SU-DHL-6 (cell line): ENCODE measurements at regions not wholly inside any gene's neighbourhood (a gene's known extent, or its start where the extent isn't known, plus 50 kb on each side); places are given as distances from the start of the nearest gene placed in this dataset.

ENCODE experiments used
- H2AFZ ChIP-seq: fragments of 200-600 bp; sonication (generic); 2 replicates; pipeline ENCODE4 v1.6.1; 2014; ENCODE audit warnings: low read depth, mild to moderate bottlenecking, moderate library complexity, mixed read lengths, antibody characterized with exemption, low read length; ENCODE audit not compliant: severe bottlenecking
- H3F3A ChIP-seq: fragments of 200-600 bp; shearing (Covaris generic); 2 replicates; pipeline ENCODE4 v1.6.0; 2016; ENCODE audit warnings: antibody characterized with exemption, mild to moderate bottlenecking; ENCODE audit not compliant: insufficient read depth
- H3K27ac ChIP-seq: fragments of 200-600 bp; sonication (generic); 2 replicates; pipeline ENCODE4 v1.5.1; 2016; ENCODE audit warnings: low read depth, mild to moderate bottlenecking, low read length, moderate library complexity, mixed read lengths
- H3K27me3 ChIP-seq: fragments of 200-600 bp; sonication (generic), shearing (Covaris generic); 2 replicates; pipeline ENCODE4 v1.6.0; 2014; ENCODE audit warnings: mild to moderate bottlenecking, low read length
- H3K36me3 ChIP-seq: fragments of 200-600 bp; sonication (generic); 2 replicates; pipeline ENCODE4 v1.6.1; 2014; ENCODE audit warnings: mild to moderate bottlenecking, low read length, mixed read lengths
- H3K4me2 ChIP-seq: fragments of 300-600, 200-600 bp; shearing (Covaris generic), sonication (generic); 2 replicates; pipeline ENCODE4 v1.6.0; 2014; ENCODE audit warnings: low read length, low read depth, mild to moderate bottlenecking; ENCODE audit not compliant: poor library complexity, severe bottlenecking
- H3K4me3 ChIP-seq: fragments of 200-600 bp; sonication (generic); 2 replicates; pipeline ENCODE4 v1.5.1; 2014; ENCODE audit warnings: antibody characterized with exemption, low read length, mild to moderate bottlenecking, mixed read lengths; ENCODE audit not compliant: insufficient read depth, poor library complexity, severe bottlenecking
- H3K79me2 ChIP-seq: fragments of 200-600 bp; sonication (generic); 2 replicates; pipeline ENCODE4 v1.6.1; 2014; ENCODE audit warnings: mild to moderate bottlenecking, low read length, moderate library complexity; ENCODE audit not compliant: insufficient read depth
- H3K9ac ChIP-seq: fragments of 200-600 bp; sonication (generic); 2 replicates; pipeline ENCODE4 v1.7.0; 2014; ENCODE audit warnings: mild to moderate bottlenecking, low read length
- H3K9me2 ChIP-seq: fragments of 200-600 bp; sonication (generic); replicated peaks from 2 replicates; pipeline ENCODE4 v1.6.1; 2014; ENCODE audit warnings: low read length; ENCODE audit not compliant: insufficient read depth
- H3K9me3 ChIP-seq: fragments of 200-600 bp; sonication (generic); 2 replicates; pipeline ENCODE4 v1.6.1; 2014; ENCODE audit warnings: low read length, mixed read lengths; ENCODE audit not compliant: insufficient read depth
- H4K20me1 ChIP-seq: fragments of 200-600 bp; sonication (generic); 2 replicates; pipeline ENCODE4 v1.6.1; 2014; ENCODE audit warnings: low read depth, mild to moderate bottlenecking, antibody characterized with exemption, low read length, moderate library complexity, mixed read lengths
- EZH2phosphoT487 ChIP-seq: fragments of 200-600 bp; sonication (generic), shearing (Covaris generic); conservative IDR thresholded peaks from 2 replicates; pipeline ENCODE4 v1.6.1; 2018; ENCODE audit warnings: mild to moderate bottlenecking, antibody characterized with exemption, low read length, moderate library complexity, mixed read lengths
- TF ChIP-seq, protein P1 (sequence below): fragments of 200-600 bp; sonication (generic); IDR thresholded peaks from one replicate; pipeline ENCODE4 v1.5.1; 2017; ENCODE audit warnings: antibody characterized with exemption, mild to moderate bottlenecking, low read length, moderate library complexity; ENCODE audit not compliant: insufficient read depth, poor library complexity, severe bottlenecking

DNA sequence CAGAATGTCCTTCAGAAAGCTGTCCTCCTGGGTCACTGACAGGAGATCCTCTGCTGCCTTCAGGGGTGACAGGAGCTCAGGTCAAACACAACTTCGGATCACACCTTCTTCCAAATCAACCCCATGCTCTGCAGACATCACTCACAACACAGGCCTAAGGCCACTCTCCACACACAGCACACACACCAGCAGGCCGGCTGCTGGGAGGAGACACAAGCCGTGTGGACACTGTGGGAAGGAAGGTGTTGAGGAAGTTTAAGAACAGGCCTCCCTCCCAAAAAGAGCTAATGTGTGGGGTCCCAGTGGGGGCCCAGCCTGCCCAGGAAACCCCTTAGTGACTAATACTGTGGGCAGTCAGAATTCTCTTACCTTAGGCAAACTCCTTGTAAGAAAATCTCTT, 290.3 kb upstream of the ID2 start:
- Histone ChIP-seq H3K9me2 (no peaks in the 10 kb centered on the region), H3K27ac (no peak overlapping the region), H2AFZ (no peak overlapping the region), H3F3A (no peaks in the 10 kb centered on the region), H3K9me3 (no peaks in the 10 kb centered on the region), H3K4me2 (no peak overlapping the region), H3K4me3 (no peak overlapping the region), H3K9ac (no peak overlapping the region), H3K27me3 (no peaks in the 10 kb centered on the region), H3K79me2 (no peaks in the 10 kb centered on the region), H4K20me1 (no peaks in the 10 kb centered on the region), H3K36me3 (no peaks in the 10 kb centered on the region)
- TF ChIP-seq, protein P1, sequence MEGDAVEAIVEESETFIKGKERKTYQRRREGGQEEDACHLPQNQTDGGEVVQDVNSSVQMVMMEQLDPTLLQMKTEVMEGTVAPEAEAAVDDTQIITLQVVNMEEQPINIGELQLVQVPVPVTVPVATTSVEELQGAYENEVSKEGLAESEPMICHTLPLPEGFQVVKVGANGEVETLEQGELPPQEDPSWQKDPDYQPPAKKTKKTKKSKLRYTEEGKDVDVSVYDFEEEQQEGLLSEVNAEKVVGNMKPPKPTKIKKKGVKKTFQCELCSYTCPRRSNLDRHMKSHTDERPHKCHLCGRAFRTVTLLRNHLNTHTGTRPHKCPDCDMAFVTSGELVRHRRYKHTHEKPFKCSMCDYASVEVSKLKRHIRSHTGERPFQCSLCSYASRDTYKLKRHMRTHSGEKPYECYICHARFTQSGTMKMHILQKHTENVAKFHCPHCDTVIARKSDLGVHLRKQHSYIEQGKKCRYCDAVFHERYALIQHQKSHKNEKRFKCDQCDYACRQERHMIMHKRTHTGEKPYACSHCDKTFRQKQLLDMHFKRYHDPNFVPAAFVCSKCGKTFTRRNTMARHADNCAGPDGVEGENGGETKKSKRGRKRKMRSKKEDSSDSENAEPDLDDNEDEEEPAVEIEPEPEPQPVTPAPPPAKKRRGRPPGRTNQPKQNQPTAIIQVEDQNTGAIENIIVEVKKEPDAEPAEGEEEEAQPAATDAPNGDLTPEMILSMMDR, result no peak
- no peak for TF ChIP-seq EZH2phosphoT487

DNA sequence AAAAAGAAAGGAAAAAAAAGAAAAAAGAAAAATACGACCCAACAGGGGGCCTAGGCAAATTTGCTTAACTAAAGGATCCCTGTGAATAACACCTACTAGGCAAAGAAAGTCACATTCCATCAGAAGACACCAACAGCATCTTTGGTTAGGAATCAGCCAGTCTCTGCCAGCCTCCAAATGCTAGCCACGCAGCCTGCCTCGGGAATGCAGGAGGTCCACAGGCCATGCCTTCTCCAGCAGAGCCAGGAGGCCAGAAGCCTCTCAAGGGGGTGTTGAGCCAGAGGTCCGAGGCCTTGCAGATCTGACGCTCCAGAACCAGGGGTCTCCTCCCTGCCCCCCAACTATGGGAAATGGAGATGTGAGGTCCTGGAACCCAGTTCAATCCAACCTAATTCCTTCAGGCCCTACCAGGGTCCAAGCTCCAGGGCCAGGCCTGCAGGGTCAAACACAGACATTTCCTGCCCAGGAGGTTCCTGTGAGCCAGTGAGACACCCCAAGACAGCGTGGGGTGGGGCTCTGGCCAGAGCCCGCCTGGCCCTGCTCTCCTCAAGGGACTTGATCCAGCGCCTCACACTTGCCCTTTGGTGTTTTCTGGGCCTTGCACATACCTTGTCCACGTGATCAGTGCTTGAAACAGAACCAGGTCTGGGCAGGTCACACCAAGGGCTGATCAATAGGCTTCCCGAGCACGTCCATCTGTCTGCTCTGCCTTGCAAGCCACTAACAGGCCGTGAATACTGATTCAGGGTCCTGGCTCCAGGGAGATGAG, 289.6 kb upstream of the ID2 start:
- H2AFZ ChIP-seq, result no peak overlapping the region
- no peaks in the 10 kb centered on the region for H3F3A ChIP-seq
- H3K9me3 ChIP-seq, result no peaks in the 10 kb centered on the region
- no peak overlapping the region for H3K27ac ChIP-seq
- no peaks in the 10 kb centered on the region for H3K36me3 ChIP-seq
- no peak overlapping the region for H3K4me2 ChIP-seq
- H3K79me2 ChIP-seq, result no peaks in the 10 kb centered on the region
- no peaks in the 10 kb centered on the region for H3K9me2 ChIP-seq
- no peak overlapping the region for H3K4me3 ChIP-seq
- no peaks in the 10 kb centered on the region for H4K20me1 ChIP-seq
- H3K9ac ChIP-seq, result no peak overlapping the region
- no peaks in the 10 kb centered on the region for H3K27me3 ChIP-seq
- no peak for TF ChIP-seq EZH2phosphoT487
- TF ChIP-seq, protein P1, result no peak

DNA sequence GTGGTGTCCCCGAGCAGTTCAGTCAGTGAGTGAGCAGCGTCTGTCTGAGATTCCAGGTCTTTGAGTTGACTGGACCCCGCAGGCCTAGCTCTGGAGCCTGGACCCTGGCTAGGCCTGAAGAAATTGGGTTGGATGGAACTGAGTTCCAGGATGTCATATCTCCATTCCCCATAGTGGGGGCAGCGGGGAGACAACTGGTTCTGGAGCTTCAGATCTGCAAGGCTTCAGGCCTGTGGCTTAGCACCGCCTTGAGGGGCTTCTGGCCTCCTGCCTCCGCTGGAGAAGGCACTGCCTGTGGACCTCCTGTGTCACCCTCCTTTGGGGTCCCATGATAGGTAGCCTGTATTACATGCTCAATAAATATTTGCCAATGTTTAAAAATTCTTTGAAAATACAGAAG, 288.4 kb upstream of the ID2 start:
- Histone ChIP-seq H3K27ac (no peak overlapping the region), H3K9me2 (no peaks in the 10 kb centered on the region), H3K27me3 (no peaks in the 10 kb centered on the region), H3K79me2 (no peaks in the 10 kb centered on the region), H3K36me3 (no peaks in the 10 kb centered on the region), H4K20me1 (no peaks in the 10 kb centered on the region), H3K9ac (no peak overlapping the region), H3K4me3 (no peak overlapping the region), H3F3A (no peaks in the 10 kb centered on the region), H3K4me2 (no peak overlapping the region), H3K9me3 (no peaks in the 10 kb centered on the region), H2AFZ (no peak overlapping the region)
- no peak for TF ChIP-seq EZH2phosphoT487
- TF ChIP-seq, protein P1, result no peak
